K562 (cell line): ENCODE measurements at regions not wholly inside any gene's neighbourhood (a gene's known extent, or its start where the extent isn't known, plus 50 kb on each side); places are given as distances from the start of the nearest gene placed in this dataset.

Source experiments
- HMGXB4 ChIP-seq: sonication (generic); formaldehyde crosslinking; IDR thresholded peaks from 2 replicates; pipeline ENCODE4 v1.8.1; 2023; ENCODE audit warnings: mild to moderate bottlenecking, missing genetic modification reagents
- SMAD1 ChIP-seq: fragments of 150-350 bp; IDR thresholded peaks from 2 replicates; pipeline ENCODE4 v1.6.1; 2014; ENCODE audit warnings: low read length, low read depth; ENCODE audit not compliant: partially characterized antibody
- ZBTB7A ChIP-seq: IDR thresholded peaks from 2 replicates; pipeline ENCODE4 v1.6.1; 2011; ENCODE audit warnings: low read depth, mild to moderate bottlenecking, low read length, moderate library complexity, borderline replicate concordance; ENCODE audit not compliant: control insufficient read depth

- TF ChIP-seq ZBTB7A: no peak
- no peak for TF ChIP-seq SMAD1
- no peak for TF ChIP-seq HMGXB4 (CRISPR knock-in tag)
Measured at GRCh38 chr13:33633701-33634545, 184.0 kb upstream of the RFC3 start.
